A549 (cell line): ENCODE measurements at regions not wholly inside any gene's neighbourhood (a gene's known extent, or its start where the extent isn't known, plus 50 kb on each side); places are given as distances from the start of the nearest gene placed in this dataset.

Source experiments
- ATAC-seq, 2 experiments: fragments of 200-7000 bp in 1 of 2; fragments of >200 bp in 1 of 2; cut with Nextera tagmentation in 1 of 2; cut with Tn5 transposase in 1 of 2; 3 replicates each; pipeline versions ENCODE4 v1.8.0 to v1.9.1; 2018 to 2020; ENCODE audit warnings: mild to moderate bottlenecking in 1 of 2, moderate library complexity in 1 of 2
- CTCF ChIA-PET: fragments of 300-600 bp; sonication (Branson Sonifier 250); formaldehyde crosslinking; extraction: SDS; loops from one replicate; lab custom pipeline; 2021; ENCODE audit warnings: antibody characterized with exemption, inconsistent platforms; lab: Yijun Ruan, JAX
- POLR2A ChIA-PET: fragments of 350-600 bp; formaldehyde crosslinking; extraction: SDS; loops from one replicate; lab custom pipeline; 2021; ENCODE audit warnings: antibody characterized with exemption, inconsistent platforms; lab: Yijun Ruan, JAX
- DNase-seq, 2 experiments: peaks; one replicate each; pipeline versions ENCODE4 v3.0.0 to v3.0.0-alpha.2; 2011 to 2016; ENCODE audit warnings: low read depth in 1 of 2, low spot score in 1 of 2
- FAIRE-seq: peaks from 2 replicates; lab custom pipeline; 2011; peaks lifted over from hg19 to GRCh38; lab: Jason Lieb, UNC
- H3K27ac ChIP-seq, 2 experiments: fragments of >200 bp; sonication (Bioruptor Twin); formaldehyde crosslinking; 3 replicates each; pipeline ENCODE4 v1.5.1; 2016 to 2017
- H3K4me1 ChIP-seq: fragments of >200 bp; sonication (Bioruptor Twin); formaldehyde crosslinking; 3 replicates; pipeline ENCODE4 v1.6.1; 2016
- H3K4me2 ChIP-seq: fragments of >200 bp; sonication (Bioruptor Twin); formaldehyde crosslinking; 3 replicates; pipeline ENCODE4 v1.6.1; 2016
- H3K4me3 ChIP-seq: fragments of >200 bp; sonication (Bioruptor Twin); formaldehyde crosslinking; 3 replicates; pipeline ENCODE4 v1.5.1; 2016
- H3K9me3 ChIP-seq: fragments of >200 bp; sonication (Bioruptor Twin); formaldehyde crosslinking; 3 replicates; pipeline ENCODE4 v1.6.1; 2016
- CBX2 ChIP-seq: fragments of 200-600 bp; sonication (generic); IDR thresholded peaks from 2 replicates; pipeline ENCODE4 v1.6.1; 2016; ENCODE audit warnings: low read depth, mild to moderate bottlenecking, borderline replicate concordance
- CBX8 ChIP-seq: fragments of 200-600 bp; sonication (generic); IDR thresholded peaks from 2 replicates; pipeline ENCODE4 v1.6.1; 2016
- CEBPB ChIP-seq, 2 experiments: fragments of >200 bp in 1 of 2; sonication (Bioruptor Twin) in 1 of 2; formaldehyde crosslinking in 1 of 2; IDR thresholded peaks; 2 replicates each; pipeline ENCODE4 v1.6.1; 2012 to 2016
- E2F6 ChIP-seq: IDR thresholded peaks from 2 replicates; pipeline ENCODE4 v1.6.1; 2012; ENCODE audit warnings: low read depth, borderline replicate concordance
- EHMT2 ChIP-seq: fragments of 200-600 bp; sonication (generic); IDR thresholded peaks from 2 replicates; pipeline ENCODE4 v1.6.1; 2016; ENCODE audit warnings: antibody characterized with exemption, low read depth, mild to moderate bottlenecking, moderate library complexity
- ELK1 ChIP-seq: fragments of 150-350 bp; IDR thresholded peaks from 2 replicates; pipeline ENCODE4 v1.6.1; 2014; ENCODE audit warnings: low read depth, mild to moderate bottlenecking, low read length
- ESRRA ChIP-seq: fragments of 150-350 bp; IDR thresholded peaks from 2 replicates; pipeline ENCODE4 v1.6.1; 2014; ENCODE audit warnings: mild to moderate bottlenecking, low read length, borderline replicate concordance
- FOSL2 ChIP-seq, 2 experiments: fragments of 450-650 bp in 1 of 2; fragments of >200 bp in 1 of 2; sonication (Bioruptor Twin) in 1 of 2; formaldehyde crosslinking; IDR thresholded peaks; 2 replicates each; pipeline versions ENCODE4 v1.5.0 to v1.6.1; 2016 to 2020; ENCODE audit warnings: mild to moderate bottlenecking in 1 of 2, moderate library complexity in 1 of 2
- GATA3 ChIP-seq: IDR thresholded peaks from 2 replicates; pipeline ENCODE4 v1.6.1; 2012; ENCODE audit warnings: borderline replicate concordance
- HDAC2 ChIP-seq: fragments of 200-600 bp; sonication (generic); IDR thresholded peaks from 2 replicates; pipeline ENCODE4 v1.6.1; 2016
- HES2 ChIP-seq: fragments of >200 bp; sonication (Bioruptor Twin); formaldehyde crosslinking; IDR thresholded peaks from 2 replicates; pipeline ENCODE4 v1.6.1; 2016
- HMGXB4 ChIP-seq: fragments of 250-450 bp; sonication (Bioruptor Pico); IDR thresholded peaks from 2 replicates; pipeline ENCODE4 v1.5.0; 2021; ENCODE audit warnings: mild to moderate bottlenecking, moderate library complexity, borderline replicate concordance
- HOXA7 ChIP-seq: fragments of 250-450 bp; sonication (Bioruptor Pico); IDR thresholded peaks from 2 replicates; pipeline ENCODE4 v1.5.0; 2020; ENCODE audit warnings: mild to moderate bottlenecking, moderate library complexity
- JUN ChIP-seq, 2 experiments: fragments of >200 bp; sonication (Bioruptor Twin); formaldehyde crosslinking; IDR thresholded peaks; 2 replicates in 1 of 2; 3 replicates in 1 of 2; pipeline ENCODE4 v1.6.1; 2016 to 2017
- MAZ ChIP-seq: fragments of 150-350 bp; IDR thresholded peaks from 2 replicates; pipeline ENCODE4 v1.6.1; 2014; ENCODE audit warnings: antibody characterized with exemption, low read depth, low read length, borderline replicate concordance
- NFE2L2 ChIP-seq: fragments of 150-350 bp; conservative IDR thresholded peaks from 2 replicates; pipeline ENCODE4 v1.6.1; 2014; ENCODE audit warnings: low read length
- NR3C1 ChIP-seq: fragments of >200 bp; sonication (Bioruptor Twin); formaldehyde crosslinking; IDR thresholded peaks from 3 replicates; pipeline ENCODE4 v1.6.1; 2017
- POLR2AphosphoS2 ChIP-seq: conservative IDR thresholded peaks from 2 replicates; pipeline ENCODE4 v1.6.1; 2012; ENCODE audit warnings: low read length, improper control_type of control experiment, inconsistent platforms
- RCOR1 ChIP-seq: fragments of 150-350 bp; IDR thresholded peaks from 2 replicates; pipeline ENCODE4 v1.6.1; 2014; ENCODE audit warnings: antibody characterized with exemption, low read length, low read depth
- REST ChIP-seq: fragments of 200-600 bp; sonication (generic); IDR thresholded peaks from 2 replicates; pipeline ENCODE4 v1.6.1; 2016; ENCODE audit warnings: antibody characterized with exemption, mild to moderate bottlenecking, moderate library complexity
- RFX5 ChIP-seq: fragments of 450-650 bp; IDR thresholded peaks from 2 replicates; pipeline ENCODE4 v1.7.1; 2014; ENCODE audit warnings: antibody characterized with exemption, mild to moderate bottlenecking, moderate library complexity
- SREBF2 ChIP-seq: fragments of 450-650 bp; IDR thresholded peaks from 2 replicates; pipeline ENCODE4 v1.6.1; 2014; ENCODE audit warnings: mild to moderate bottlenecking, moderate library complexity
- TFCP2L1 ChIP-seq: fragments of 250-450 bp; sonication (Bioruptor Pico); IDR thresholded peaks from 2 replicates; pipeline ENCODE4 v1.5.0; 2021; ENCODE audit warnings: mild to moderate bottlenecking
- USF2 ChIP-seq: fragments of 450-650 bp; IDR thresholded peaks from 2 replicates; pipeline ENCODE4 v1.6.1; 2014; ENCODE audit warnings: antibody characterized with exemption
- WGBS: methylation state at CpG from one replicate; pipeline ENCODE4 v1.1.6; 2017; ENCODE audit errors: missing lambda C conversion rate; 5-methylcytosine and 5-hydroxymethylcytosine counted together

- Histone ChIP-seq H3K27ac (no peak overlapping the region), H3K4me1 (no peaks in the 10 kb centered on the region), H3K4me3 (no peak overlapping the region), H3K9me3 (no peaks in the 10 kb centered on the region), H3K4me2 (no peak overlapping the region)
- POLR2A ChIA-PET, result no interaction called here
- CTCF ChIA-PET, result no interaction called here
- WGBS, result 3% methylated on average over 2 of the region's 2 CpGs
- FAIRE-seq, result no peak
- TF ChIP-seq HES2, result no peak
- TF ChIP-seq NFE2L2, result no peak
- TF ChIP-seq GATA3, result no peak
- TF ChIP-seq ELK1, result no peak
- no peak for TF ChIP-seq EHMT2
- no peak for TF ChIP-seq HDAC2
- TF ChIP-seq E2F6, result no peak
- TF ChIP-seq ESRRA, result no peak
- TF ChIP-seq JUN (IDR thresholded peaks at IDR 0.05), result no peak
- TF ChIP-seq NR3C1, result no peak
- TF ChIP-seq REST, result no peak
- TF ChIP-seq RFX5, result no peak
- TF ChIP-seq SREBF2, result no peak
- TF ChIP-seq CBX2, result no peak
- TF ChIP-seq HMGXB4, result no peak
- TF ChIP-seq RCOR1, result no peak
- TF ChIP-seq POLR2AphosphoS2, result no peak
- TF ChIP-seq CBX8, result no peak
- TF ChIP-seq TFCP2L1 (CRISPR knock-in tag), result no peak
- TF ChIP-seq FOSL2 (IDR thresholded peaks at IDR 0.05), result no peak
- TF ChIP-seq FOSL2 (CRISPR knock-in tag; IDR thresholded peaks at IDR 0.05), result no peak
- DNase-seq, result no peak
- no peak for ATAC-seq
Measured at GRCh38 chr2:35416391-35417140, 939.0 kb upstream of the CRIM1 start.

GRCh38 chr2:35415942-35416341, 939.6 kb upstream of the CRIM1 start:
- WGBS, result 22% methylated on average over 4 of the region's 4 CpGs
- no peak for ATAC-seq
- TF ChIP-seq MAZ (no peak), USF2 (no peak), HOXA7 (CRISPR knock-in tag) (no peak), NR3C1 (no peak), CEBPB (IDR thresholded peaks at IDR 0.05) (no peak), E2F6 (no peak), CBX2 (no peak)
- DNase-seq, result no peak
- H3K4me1 ChIP-seq, result no peaks in the 10 kb centered on the region
- no peak overlapping the region for H3K4me3 ChIP-seq
- no peaks in the 10 kb centered on the region for H3K9me3 ChIP-seq
- CTCF ChIA-PET, result no interaction called here
- H3K4me2 ChIP-seq, result no peak overlapping the region
- H3K27ac ChIP-seq, result no peak overlapping the region
- FAIRE-seq, result no peak
- POLR2A ChIA-PET, result no interaction called here
